ENCODE measurements at regions not wholly inside any gene's neighbourhood (a gene's known extent, or its start where the extent isn't known, plus 50 kb on each side); places are given as distances from the start of the nearest gene placed in this dataset.

DNA sequence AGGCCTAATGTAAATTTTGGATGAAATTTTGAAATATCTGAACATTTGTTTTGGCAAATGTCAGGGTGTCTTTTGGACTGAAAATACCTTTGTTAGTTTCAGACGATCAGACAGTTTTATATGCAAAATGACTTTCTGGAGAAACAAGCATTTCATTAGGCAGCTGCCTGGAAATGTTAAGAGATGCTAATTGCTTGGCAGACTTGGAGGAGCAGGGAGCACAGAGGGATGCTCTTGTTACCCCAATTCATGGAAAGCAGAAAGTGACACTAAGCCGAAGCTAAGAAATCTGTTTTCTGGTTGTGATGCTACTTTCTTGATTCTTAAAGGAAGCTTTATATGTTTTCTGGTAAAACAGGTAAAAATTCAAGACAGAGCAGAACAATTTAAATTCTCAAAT, 204.3 kb upstream of the GBE1 start:
- no peak for TF ChIP-seq EZH2 (optimal IDR thresholded peaks at IDR 0.05; ENCODE audit: low read depth, low read length)
- TF ChIP-seq, protein P1, sequence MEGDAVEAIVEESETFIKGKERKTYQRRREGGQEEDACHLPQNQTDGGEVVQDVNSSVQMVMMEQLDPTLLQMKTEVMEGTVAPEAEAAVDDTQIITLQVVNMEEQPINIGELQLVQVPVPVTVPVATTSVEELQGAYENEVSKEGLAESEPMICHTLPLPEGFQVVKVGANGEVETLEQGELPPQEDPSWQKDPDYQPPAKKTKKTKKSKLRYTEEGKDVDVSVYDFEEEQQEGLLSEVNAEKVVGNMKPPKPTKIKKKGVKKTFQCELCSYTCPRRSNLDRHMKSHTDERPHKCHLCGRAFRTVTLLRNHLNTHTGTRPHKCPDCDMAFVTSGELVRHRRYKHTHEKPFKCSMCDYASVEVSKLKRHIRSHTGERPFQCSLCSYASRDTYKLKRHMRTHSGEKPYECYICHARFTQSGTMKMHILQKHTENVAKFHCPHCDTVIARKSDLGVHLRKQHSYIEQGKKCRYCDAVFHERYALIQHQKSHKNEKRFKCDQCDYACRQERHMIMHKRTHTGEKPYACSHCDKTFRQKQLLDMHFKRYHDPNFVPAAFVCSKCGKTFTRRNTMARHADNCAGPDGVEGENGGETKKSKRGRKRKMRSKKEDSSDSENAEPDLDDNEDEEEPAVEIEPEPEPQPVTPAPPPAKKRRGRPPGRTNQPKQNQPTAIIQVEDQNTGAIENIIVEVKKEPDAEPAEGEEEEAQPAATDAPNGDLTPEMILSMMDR (IDR thresholded peaks at IDR 0.05; ENCODE audit: low read length): no peak
- TF ChIP-seq EZH2phosphoT487 (IDR thresholded peaks at IDR 0.05; ENCODE audit: low read length): no peak

Data from MM.1S (cell line).